ENCODE measurements at regions not wholly inside any gene's neighbourhood (a gene's known extent, or its start where the extent isn't known, plus 50 kb on each side); places are given as distances from the start of the nearest gene placed in this dataset.

GRCh38 chr22:48980409-48980808 lies 847.3 kb downstream of the BRD1 start:
- no peak overlapping the region for H2AFZ ChIP-seq
- no peak overlapping the region for H3K9ac ChIP-seq
- H3K9me2 ChIP-seq (ENCODE audit: insufficient read depth), result no peaks in the 10 kb centered on the region
- H3K27me3 ChIP-seq (replicated peaks; ENCODE audit: insufficient read depth), result no peaks in the 10 kb centered on the region
- no peaks in the 10 kb centered on the region for H3K79me2 ChIP-seq (ENCODE audit: insufficient read depth)
- no peak overlapping the region for H3K4me3 ChIP-seq
- H3F3A ChIP-seq (ENCODE audit: insufficient read depth), result no peaks in the 10 kb centered on the region
- H3K9me3 ChIP-seq (ENCODE audit: low read depth), result no peaks in the 10 kb centered on the region
- TF ChIP-seq EZH2 (IDR thresholded peaks at IDR 0.05; ENCODE audit: insufficient read depth, poor library complexity, severe bottlenecking), result no peak
- no peak for TF ChIP-seq EZH2phosphoT487 (IDR thresholded peaks at IDR 0.05; ENCODE audit: insufficient read depth, low read depth)
- H3K36me3 ChIP-seq (ENCODE audit: low read depth), result no peaks in the 10 kb centered on the region
- no peaks in the 10 kb centered on the region for H3K4me1 ChIP-seq (ENCODE audit: insufficient read depth)
- H3K4me2 ChIP-seq (ENCODE audit: unreplicated experiment), result no peak overlapping the region
- DNase-seq, result no peak
- no peak overlapping the region for H3K27ac ChIP-seq
- no peaks in the 10 kb centered on the region for H4K20me1 ChIP-seq (ENCODE audit: insufficient read depth)
- in situ Hi-C loops (cut with MboI), result no loop called here
- 8 to 11% methylated on average over 14 of the region's 14 CpGs for WGBS, 2 experiments (ENCODE audit: low coverage in 1 of 2, low lambda C conversion rate in 2 of 2, missing lambda C conversion rate in 2 of 2)

DNA sequence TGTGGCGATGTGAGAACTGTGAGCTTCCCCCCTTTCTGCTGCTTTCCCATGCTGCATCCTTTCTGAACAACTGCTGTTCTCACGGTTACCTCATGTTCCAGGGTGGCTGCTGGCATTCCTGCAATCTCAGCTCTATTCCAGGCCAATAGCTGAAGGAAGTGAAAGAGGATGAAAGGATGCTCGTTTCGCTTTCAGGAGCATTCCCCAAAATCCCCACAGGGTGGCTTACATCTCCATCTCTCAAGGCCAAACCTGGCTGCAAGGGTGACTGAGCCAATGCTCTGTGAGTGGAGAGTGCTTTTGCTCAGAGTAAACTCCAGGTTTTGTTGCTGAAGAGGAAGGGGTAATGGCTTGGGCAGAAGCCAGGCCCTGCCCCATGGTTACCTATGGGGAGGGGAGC lies 848.2 kb downstream of the BRD1 start:
- TF ChIP-seq EZH2phosphoT487 (IDR thresholded peaks at IDR 0.05; ENCODE audit: insufficient read depth, low read depth) (no peak), EZH2 (IDR thresholded peaks at IDR 0.05; ENCODE audit: insufficient read depth, poor library complexity, severe bottlenecking) (no peak)
- DNase-seq, result no peak
- no peaks in the 10 kb centered on the region for H3K9me2 ChIP-seq (ENCODE audit: insufficient read depth)
- no peaks in the 10 kb centered on the region for H3F3A ChIP-seq (ENCODE audit: insufficient read depth)
- no peaks in the 10 kb centered on the region for H3K9me3 ChIP-seq (ENCODE audit: low read depth)
- H3K4me3 ChIP-seq, result no peak overlapping the region
- H3K4me2 ChIP-seq (ENCODE audit: unreplicated experiment), result no peak overlapping the region
- in situ Hi-C loops (cut with MboI), result no loop called here
- no peaks in the 10 kb centered on the region for H3K36me3 ChIP-seq (ENCODE audit: low read depth)
- no peak overlapping the region for H3K9ac ChIP-seq
- no peaks in the 10 kb centered on the region for H3K27me3 ChIP-seq (replicated peaks; ENCODE audit: insufficient read depth)
- no peak overlapping the region for H3K27ac ChIP-seq
- 3 to 5% methylated on average over 4 of the region's 4 CpGs for WGBS, 2 experiments (ENCODE audit: low coverage in 1 of 2, low lambda C conversion rate in 2 of 2, missing lambda C conversion rate in 2 of 2)
- no peaks in the 10 kb centered on the region for H3K79me2 ChIP-seq (ENCODE audit: insufficient read depth)
- H2AFZ ChIP-seq, result no peak overlapping the region
- H3K4me1 ChIP-seq (ENCODE audit: insufficient read depth), result no peaks in the 10 kb centered on the region
- no peaks in the 10 kb centered on the region for H4K20me1 ChIP-seq (ENCODE audit: insufficient read depth)

DNA sequence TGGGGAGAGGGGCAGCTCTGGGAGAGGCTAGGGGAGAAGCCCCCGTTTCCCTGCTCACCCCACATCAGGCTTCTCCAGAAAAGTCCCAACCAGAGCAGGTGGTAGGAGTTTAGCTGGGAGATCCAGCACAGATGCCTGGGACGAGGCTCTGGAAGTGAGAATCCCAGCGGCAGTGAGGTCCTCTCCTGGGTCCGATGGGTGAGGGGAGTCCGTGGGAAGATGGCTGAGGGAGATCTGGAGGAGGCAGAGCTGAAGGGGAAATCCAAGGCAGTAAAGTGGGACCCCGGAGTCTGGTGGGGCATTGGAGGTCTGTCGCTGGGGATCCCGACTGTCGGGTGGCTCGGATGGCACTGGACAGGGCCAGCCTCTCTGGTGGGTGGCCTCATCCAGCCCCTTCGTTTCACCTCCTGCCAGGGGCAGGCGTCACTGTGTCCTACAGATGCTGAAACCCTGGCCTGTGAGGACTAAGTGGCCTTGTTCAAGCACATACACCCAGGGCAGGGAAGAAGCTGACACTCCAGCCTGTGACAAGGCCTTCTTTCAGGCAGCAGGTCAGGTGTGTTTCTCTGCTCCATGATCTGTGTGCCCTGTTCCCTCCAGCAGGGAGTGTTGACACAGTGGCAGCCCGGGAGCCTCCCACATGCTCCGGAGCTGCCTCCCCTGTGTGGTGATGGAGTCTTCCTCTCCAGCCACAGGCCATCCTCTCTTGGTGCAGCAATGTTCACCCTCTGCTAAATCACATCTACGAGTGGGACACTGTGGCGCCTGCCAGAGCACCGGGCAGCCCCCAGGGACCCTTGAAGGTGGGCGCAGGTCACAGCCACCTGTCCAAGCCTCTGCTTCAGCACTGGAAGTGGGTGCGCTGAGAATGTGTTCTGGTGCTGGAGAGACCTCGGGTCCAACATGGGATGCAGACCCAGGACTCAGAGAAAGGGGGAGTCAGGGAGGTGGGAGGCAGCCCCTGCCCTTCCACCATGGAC lies 850.8 kb downstream of the BRD1 start:
- Histone ChIP-seq H3K4me3 (no peak overlapping the region), H3K9me3 (ENCODE audit: low read depth) (no peaks in the 10 kb centered on the region), H3K27me3 (replicated peaks; ENCODE audit: insufficient read depth) (no peaks in the 10 kb centered on the region), H2AFZ (no peak overlapping the region), H3K36me3 (ENCODE audit: low read depth) (no peaks in the 10 kb centered on the region), H3K79me2 (ENCODE audit: insufficient read depth) (no peaks in the 10 kb centered on the region), H3K4me1 (ENCODE audit: insufficient read depth) (no peaks in the 10 kb centered on the region), H3K4me2 (ENCODE audit: unreplicated experiment) (no peak overlapping the region), H3K27ac (no peak overlapping the region), H3K9ac (no peak overlapping the region), H3K9me2 (ENCODE audit: insufficient read depth) (no peaks in the 10 kb centered on the region), H4K20me1 (ENCODE audit: insufficient read depth) (no peaks in the 10 kb centered on the region), H3F3A (ENCODE audit: insufficient read depth) (no peaks in the 10 kb centered on the region)
- WGBS, 2 experiments (ENCODE audit: low coverage in 1 of 2, low lambda C conversion rate in 2 of 2, missing lambda C conversion rate in 2 of 2), result 37 to 41% methylated on average over 20 of the region's 20 CpGs
- in situ Hi-C loops (cut with MboI), result no loop called here
- no peak for TF ChIP-seq EZH2 (IDR thresholded peaks at IDR 0.05; ENCODE audit: insufficient read depth, poor library complexity, severe bottlenecking)
- TF ChIP-seq EZH2phosphoT487 (IDR thresholded peaks at IDR 0.05; ENCODE audit: insufficient read depth, low read depth), result no peak
- DNase-seq, result no peak

- Histone ChIP-seq H3K27me3 (replicated peaks; ENCODE audit: insufficient read depth) (no peaks in the 10 kb centered on the region), H3K4me3 (no peak overlapping the region), H3K27ac (no peak overlapping the region), H3K9ac (no peak overlapping the region), H3K4me1 (ENCODE audit: insufficient read depth) (no peaks in the 10 kb centered on the region), H2AFZ (no peak overlapping the region), H4K20me1 (ENCODE audit: insufficient read depth) (no peaks in the 10 kb centered on the region), H3K9me2 (ENCODE audit: insufficient read depth) (no peaks in the 10 kb centered on the region), H3K36me3 (ENCODE audit: low read depth) (no peaks in the 10 kb centered on the region), H3K4me2 (ENCODE audit: unreplicated experiment) (no peak overlapping the region), H3F3A (ENCODE audit: insufficient read depth) (no peaks in the 10 kb centered on the region), H3K9me3 (ENCODE audit: low read depth) (no peaks in the 10 kb centered on the region), H3K79me2 (ENCODE audit: insufficient read depth) (no peaks in the 10 kb centered on the region)
- in situ Hi-C loops (cut with MboI), result no loop called here
- WGBS, 2 experiments (ENCODE audit: low coverage in 1 of 2, low lambda C conversion rate in 2 of 2, missing lambda C conversion rate in 2 of 2), result 15% methylated on average over 3 of the region's 3 CpGs
- TF ChIP-seq EZH2 (IDR thresholded peaks at IDR 0.05; ENCODE audit: insufficient read depth, poor library complexity, severe bottlenecking) (no peak), EZH2phosphoT487 (IDR thresholded peaks at IDR 0.05; ENCODE audit: insufficient read depth, low read depth) (no peak)
- no peak for DNase-seq
These were observed 851.8 kb downstream of the BRD1 start for GRCh38 chr22:48975886-48976285.
